ENCODE measurements at regions not wholly inside any gene's neighbourhood (a gene's known extent, or its start where the extent isn't known, plus 50 kb on each side); places are given as distances from the start of the nearest gene placed in this dataset.

GRCh38 chr6:124881898-124882578, 80.2 kb upstream of the RNF217 start:
- no peak for TF ChIP-seq CTCF (CRISPR knock-in tag; IDR thresholded peaks at IDR 0.05)
- no peak for TF ChIP-seq MAZ (IDR thresholded peaks at IDR 0.05; ENCODE audit: borderline replicate concordance, low read depth, low read length)
- no peak for TF ChIP-seq MAZ (CRISPR knock-in tag; IDR thresholded peaks at IDR 0.05; ENCODE audit: low read depth)
- TF ChIP-seq KDM5A (IDR thresholded peaks at IDR 0.05; ENCODE audit: borderline replicate concordance, low read length), result no peak
- no peak for TF ChIP-seq REL (CRISPR knock-in tag; conservative IDR thresholded peaks at IDR 0.05)
- TF ChIP-seq CBX5 (CRISPR knock-in tag; IDR thresholded peaks at IDR 0.05; ENCODE audit: borderline replicate concordance), result no peak

Data from HepG2 (cell line).